ENCODE measurements at regions not wholly inside any gene's neighbourhood (a gene's known extent, or its start where the extent isn't known, plus 50 kb on each side); places are given as distances from the start of the nearest gene placed in this dataset.
"Not testable (repeated sequence)": the region's sequence is repeated elsewhere in the genome, so short reads cannot be mapped to it uniquely, and the experiment has no call there.

- Histone ChIP-seq H3K27me3 (ENCODE audit: control insufficient read depth in 2 of 2, insufficient read depth in 1 of 2, low read length in 1 of 2) (no peaks in the 10 kb centered on the region), H3K27ac (ENCODE audit: low read depth in 1 of 2, low read length in 1 of 2) (no peak overlapping the region), H3K4me1 (ENCODE audit: control insufficient read depth in 2 of 2, insufficient read depth in 2 of 2, low read length in 2 of 2) (no peaks in the 10 kb centered on the region), H3K4me3 (ENCODE audit: low read length in 2 of 2) (no peak overlapping the region), H3K36me3 (ENCODE audit: control insufficient read depth in 2 of 2, insufficient read depth in 2 of 2, low read length in 1 of 2) (no peaks in the 10 kb centered on the region), H3K9me3 (ENCODE audit: control insufficient read depth in 2 of 2, insufficient read depth in 1 of 2, low read length in 1 of 2) (no peaks in the 10 kb centered on the region)
- no peak for DNase-seq (ENCODE audit: low read depth in 6 of 9, low spot score in 9 of 9)
- 93% methylated on average over 1 of the region's 1 CpG for WGBS
These were observed 91.1 kb upstream of the ARRDC3 start for GRCh38 chr5:91474201-91474600.

DNA sequence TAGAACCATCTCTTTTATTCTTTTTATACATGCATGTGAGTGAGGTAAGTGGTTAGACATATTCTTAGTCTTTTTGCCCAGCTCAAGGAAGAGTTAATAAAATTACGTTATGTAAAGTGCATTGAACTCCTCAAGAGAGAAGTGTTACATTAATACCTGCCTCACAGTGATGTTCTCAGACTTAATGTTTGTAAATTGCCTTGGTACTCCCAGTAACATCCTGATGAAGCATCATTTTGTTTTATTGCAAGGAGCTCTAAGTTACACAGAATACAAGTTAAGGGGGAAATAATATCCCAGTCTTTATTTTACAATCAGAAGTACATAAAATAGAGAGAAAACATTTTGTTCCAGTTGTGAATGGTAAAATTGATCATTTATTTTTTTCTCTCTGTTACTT is 89.5 kb upstream of the ARRDC3 start:
- Histone ChIP-seq H3K9me3 (ENCODE audit: control insufficient read depth in 2 of 2, insufficient read depth in 1 of 2, low read length in 1 of 2) (no peaks in the 10 kb centered on the region), H3K27ac (ENCODE audit: low read depth in 1 of 2, low read length in 1 of 2) (no peak overlapping the region), H3K36me3 (ENCODE audit: control insufficient read depth in 2 of 2, insufficient read depth in 2 of 2, low read length in 1 of 2) (no peaks in the 10 kb centered on the region), H3K27me3 (ENCODE audit: control insufficient read depth in 2 of 2, insufficient read depth in 1 of 2, low read length in 1 of 2) (no peaks in the 10 kb centered on the region), H3K4me3 (ENCODE audit: low read length in 2 of 2) (no peak overlapping the region), H3K4me1 (ENCODE audit: control insufficient read depth in 2 of 2, insufficient read depth in 2 of 2, low read length in 2 of 2) (no peaks in the 10 kb centered on the region)
- 88% methylated on average over 1 of the region's 1 CpG for WGBS
- no peak for DNase-seq (ENCODE audit: low read depth in 6 of 9, low spot score in 9 of 9)

GRCh38 chr5:91469517-91470165 is 86.5 kb upstream of the ARRDC3 start:
- DNase-seq (ENCODE audit: low read depth in 6 of 9, low spot score in 9 of 9): no peak
- H3K36me3 ChIP-seq (ENCODE audit: control insufficient read depth in 2 of 2, insufficient read depth in 2 of 2, low read length in 1 of 2): no peaks in the 10 kb centered on the region
- peak overlapping the region in 1 of 2 donors; percentile 20 for H3K27ac ChIP-seq (ENCODE audit: low read depth in 1 of 2, low read length in 1 of 2)
- no peaks in the 10 kb centered on the region for H3K9me3 ChIP-seq (ENCODE audit: control insufficient read depth in 2 of 2, insufficient read depth in 1 of 2, low read length in 1 of 2)
- WGBS: 39% methylated on average over 10 of the region's 10 CpGs
- no peaks in the 10 kb centered on the region for H3K27me3 ChIP-seq (ENCODE audit: control insufficient read depth in 2 of 2, insufficient read depth in 1 of 2, low read length in 1 of 2)
- H3K4me3 ChIP-seq (ENCODE audit: low read length in 2 of 2): no peak overlapping the region
- no peaks in the 10 kb centered on the region for H3K4me1 ChIP-seq (ENCODE audit: control insufficient read depth in 2 of 2, insufficient read depth in 2 of 2, low read length in 2 of 2)

GRCh38 chr5:91468651-91469422 is 85.7 kb upstream of the ARRDC3 start:
- Histone ChIP-seq H3K9me3 (ENCODE audit: control insufficient read depth in 2 of 2, insufficient read depth in 1 of 2, low read length in 1 of 2) (no peaks in the 10 kb centered on the region), H3K27me3 (ENCODE audit: control insufficient read depth in 2 of 2, insufficient read depth in 1 of 2, low read length in 1 of 2) (no peaks in the 10 kb centered on the region), H3K27ac (ENCODE audit: low read depth in 1 of 2, low read length in 1 of 2) (no peak overlapping the region), H3K4me1 (ENCODE audit: control insufficient read depth in 2 of 2, insufficient read depth in 2 of 2, low read length in 2 of 2) (no peaks in the 10 kb centered on the region), H3K4me3 (ENCODE audit: low read length in 2 of 2) (no peak overlapping the region), H3K36me3 (ENCODE audit: control insufficient read depth in 2 of 2, insufficient read depth in 2 of 2, low read length in 1 of 2) (no peaks in the 10 kb centered on the region)
- no peak for DNase-seq (ENCODE audit: low read depth in 6 of 9, low spot score in 9 of 9)
- 57% methylated on average over 7 of the region's 7 CpGs for WGBS

- no peak overlapping the region for H3K27ac ChIP-seq (ENCODE audit: low read depth in 1 of 2, low read length in 1 of 2)
- H3K9me3 ChIP-seq (ENCODE audit: control insufficient read depth in 2 of 2, insufficient read depth in 1 of 2, low read length in 1 of 2): no peaks in the 10 kb centered on the region
- WGBS: 94% methylated on average over 4 of the region's 4 CpGs
- DNase-seq (ENCODE audit: low read depth in 6 of 9, low spot score in 9 of 9): no peak
- H3K27me3 ChIP-seq (ENCODE audit: control insufficient read depth in 2 of 2, insufficient read depth in 1 of 2, low read length in 1 of 2): no peaks in the 10 kb centered on the region
- H3K4me1 ChIP-seq (ENCODE audit: control insufficient read depth in 2 of 2, insufficient read depth in 2 of 2, low read length in 2 of 2): no peaks in the 10 kb centered on the region
- H3K4me3 ChIP-seq (ENCODE audit: low read length in 2 of 2): no peak overlapping the region
- H3K36me3 ChIP-seq (ENCODE audit: control insufficient read depth in 2 of 2, insufficient read depth in 2 of 2, low read length in 1 of 2): no peaks in the 10 kb centered on the region
These were observed 81.9 kb upstream of the ARRDC3 start for GRCh38 chr5:91464886-91465646.

DNA sequence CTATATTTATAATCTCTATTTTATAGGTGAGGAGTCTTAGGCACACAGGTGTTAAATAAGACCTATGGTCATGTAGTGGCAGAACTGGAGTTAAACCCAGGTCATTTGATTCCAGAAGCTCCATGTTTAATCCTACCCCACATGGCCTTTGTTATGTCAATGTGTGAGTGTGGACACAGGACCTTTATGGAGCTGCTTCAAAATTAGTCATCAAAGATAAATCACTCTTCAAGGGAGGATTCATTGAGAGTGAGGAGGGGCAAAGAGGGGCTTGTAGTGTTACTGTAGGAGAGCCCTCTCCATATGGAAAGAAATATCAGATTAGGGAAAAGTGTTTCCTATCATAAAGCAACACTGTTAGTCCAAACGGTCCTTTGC is 74.6 kb upstream of the ARRDC3 start:
- no peak overlapping the region for H3K4me3 ChIP-seq (ENCODE audit: low read length in 2 of 2)
- H3K36me3 ChIP-seq (ENCODE audit: control insufficient read depth in 2 of 2, insufficient read depth in 2 of 2, low read length in 1 of 2): no peaks in the 10 kb centered on the region
- H3K27me3 ChIP-seq (ENCODE audit: control insufficient read depth in 2 of 2, insufficient read depth in 1 of 2, low read length in 1 of 2): no peaks in the 10 kb centered on the region
- no peaks in the 10 kb centered on the region for H3K9me3 ChIP-seq (ENCODE audit: control insufficient read depth in 2 of 2, insufficient read depth in 1 of 2, low read length in 1 of 2)
- no peak for DNase-seq (ENCODE audit: low read depth in 6 of 9, low spot score in 9 of 9)
- H3K27ac ChIP-seq (ENCODE audit: low read depth in 1 of 2, low read length in 1 of 2): no peak overlapping the region
- WGBS: 94% methylated on average over 1 of the region's 1 CpG
- no peaks in the 10 kb centered on the region for H3K4me1 ChIP-seq (ENCODE audit: control insufficient read depth in 2 of 2, insufficient read depth in 2 of 2, low read length in 2 of 2)

DNA sequence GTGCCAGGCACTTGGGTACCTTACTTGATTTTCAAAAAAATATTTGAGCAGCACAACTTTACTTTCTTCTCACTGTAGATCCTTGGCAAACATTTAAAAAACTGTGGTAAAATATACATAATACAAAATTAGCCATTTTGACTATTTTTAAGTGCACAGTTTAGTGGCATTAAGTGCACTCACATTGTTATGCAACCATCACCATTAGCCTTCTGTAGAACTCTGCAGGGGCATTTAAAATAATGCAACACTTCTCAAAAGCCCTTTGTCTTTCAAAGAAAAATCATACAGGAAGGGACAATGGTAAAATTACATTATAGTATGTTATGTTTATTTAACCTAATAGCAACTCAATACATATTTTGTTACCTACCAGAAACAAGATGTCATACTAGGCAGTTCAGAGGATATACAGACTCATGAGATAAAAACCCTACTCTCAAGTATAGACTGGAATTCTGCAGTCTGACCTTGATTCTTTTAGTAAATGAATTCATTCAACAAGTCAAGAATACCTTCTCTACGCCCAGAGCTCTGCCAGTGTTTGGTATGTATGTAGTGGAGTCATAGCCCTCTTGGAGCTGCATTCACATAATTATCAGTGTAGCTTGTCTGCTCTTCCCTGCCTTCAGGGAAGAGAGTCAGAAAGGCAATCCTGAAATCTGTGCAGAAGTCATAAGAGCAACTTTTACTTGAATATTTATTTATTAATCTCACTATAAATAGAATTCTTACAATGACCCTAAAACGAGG is 74.0 kb upstream of the ARRDC3 start:
- DNase-seq (ENCODE audit: low read depth in 6 of 9, low spot score in 9 of 9): no peak
- H3K4me3 ChIP-seq (ENCODE audit: low read length in 2 of 2): no peak overlapping the region
- no peaks in the 10 kb centered on the region for H3K36me3 ChIP-seq (ENCODE audit: control insufficient read depth in 2 of 2, insufficient read depth in 2 of 2, low read length in 1 of 2)
- H3K27me3 ChIP-seq (ENCODE audit: control insufficient read depth in 2 of 2, insufficient read depth in 1 of 2, low read length in 1 of 2): no peaks in the 10 kb centered on the region
- WGBS: 97% methylated on average over 2 of the region's 2 CpGs
- no peak overlapping the region for H3K27ac ChIP-seq (ENCODE audit: low read depth in 1 of 2, low read length in 1 of 2)
- H3K4me1 ChIP-seq (ENCODE audit: control insufficient read depth in 2 of 2, insufficient read depth in 2 of 2, low read length in 2 of 2): no peaks in the 10 kb centered on the region
- no peaks in the 10 kb centered on the region for H3K9me3 ChIP-seq (ENCODE audit: control insufficient read depth in 2 of 2, insufficient read depth in 1 of 2, low read length in 1 of 2)

GRCh38 chr5:91449083-91449482 is 66.0 kb upstream of the ARRDC3 start:
- no peak for DNase-seq (ENCODE audit: low read depth in 6 of 9, low spot score in 9 of 9)
- Histone ChIP-seq H3K4me1 (ENCODE audit: control insufficient read depth in 2 of 2, insufficient read depth in 2 of 2, low read length in 2 of 2) (no peaks in the 10 kb centered on the region), H3K4me3 (ENCODE audit: low read length in 2 of 2) (no peak overlapping the region), H3K27me3 (ENCODE audit: control insufficient read depth in 2 of 2, insufficient read depth in 1 of 2, low read length in 1 of 2) (no peaks in the 10 kb centered on the region), H3K27ac (ENCODE audit: low read depth in 1 of 2, low read length in 1 of 2) (no peak overlapping the region), H3K36me3 (ENCODE audit: control insufficient read depth in 2 of 2, insufficient read depth in 2 of 2, low read length in 1 of 2) (no peaks in the 10 kb centered on the region), H3K9me3 (ENCODE audit: control insufficient read depth in 2 of 2, insufficient read depth in 1 of 2, low read length in 1 of 2) (no peaks in the 10 kb centered on the region)
- WGBS: 100% methylated on average over 1 of the region's 1 CpG

DNA sequence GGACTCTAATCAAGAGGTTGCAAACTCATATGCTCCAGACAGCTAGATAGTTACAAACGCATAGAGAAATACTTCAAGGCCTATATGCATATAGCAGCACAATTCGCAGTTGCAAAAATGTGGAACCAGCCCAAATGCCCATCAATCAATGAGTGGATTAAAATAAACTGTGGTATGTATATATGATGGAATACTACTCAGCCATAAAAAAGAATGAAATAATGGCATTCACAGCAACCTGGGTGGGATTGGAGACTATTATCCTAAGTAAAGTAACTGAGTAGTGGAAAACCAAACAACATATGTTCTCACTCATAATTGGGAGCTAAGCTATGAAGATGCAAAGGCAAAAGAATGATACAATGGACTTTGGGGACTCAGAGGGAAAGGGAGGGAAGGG is 65.0 kb upstream of the ARRDC3 start:
- H3K4me3 ChIP-seq (ENCODE audit: low read length in 2 of 2); H3K9me3 ChIP-seq (ENCODE audit: control insufficient read depth in 2 of 2, insufficient read depth in 1 of 2, low read length in 1 of 2); H3K36me3 ChIP-seq (ENCODE audit: control insufficient read depth in 2 of 2, insufficient read depth in 2 of 2, low read length in 1 of 2); DNase-seq (ENCODE audit: low read depth in 6 of 9, low spot score in 9 of 9); H3K4me1 ChIP-seq (ENCODE audit: control insufficient read depth in 2 of 2, insufficient read depth in 2 of 2, low read length in 2 of 2); H3K27me3 ChIP-seq (ENCODE audit: control insufficient read depth in 2 of 2, insufficient read depth in 1 of 2, low read length in 1 of 2); H3K27ac ChIP-seq (ENCODE audit: low read depth in 1 of 2, low read length in 1 of 2): not testable (repeated sequence)
- 99% methylated on average over 2 of the region's 2 CpGs for WGBS
